ENCODE measurements at regions not wholly inside any gene's neighbourhood (a gene's known extent, or its start where the extent isn't known, plus 50 kb on each side); places are given as distances from the start of the nearest gene placed in this dataset.

GRCh38 chr7:11302121-11302520 is 328.4 kb downstream of the PHF14 start:
- no peak for TF ChIP-seq CTCF (conservative IDR thresholded peaks at IDR 0.05; ENCODE audit: low read depth in 2 of 2)
- no peak for TF ChIP-seq CREB1 (CRISPR knock-in tag; IDR thresholded peaks at IDR 0.05; ENCODE audit: low read depth)
- TF ChIP-seq EZH2 (IDR thresholded peaks at IDR 0.05; ENCODE audit: low read depth, unreplicated experiment), result no peak
- TF ChIP-seq REST (IDR thresholded peaks at IDR 0.05; ENCODE audit: unreplicated experiment), result no peak
- no peak for TF ChIP-seq POLR2AphosphoS5 (IDR thresholded peaks at IDR 0.05; ENCODE audit: low read depth)
- TF ChIP-seq EZH2phosphoT487 (IDR thresholded peaks at IDR 0.05; ENCODE audit: unreplicated experiment), result no peak
- TF ChIP-seq ZNF462 (CRISPR knock-in tag; IDR thresholded peaks at IDR 0.05), result no peak
- no peak for TF ChIP-seq NANOG (IDR thresholded peaks at IDR 0.05; ENCODE audit: borderline replicate concordance)
- TF ChIP-seq ZNF114 (CRISPR knock-in tag; IDR thresholded peaks at IDR 0.05), result no peak
- no peak for TF ChIP-seq STAT1 (IDR thresholded peaks at IDR 0.05; ENCODE audit: unreplicated experiment)
- TF ChIP-seq JUNB (IDR thresholded peaks at IDR 0.05; ENCODE audit: unreplicated experiment), result no peak
- no peak for TF ChIP-seq ZNF331 (CRISPR knock-in tag; IDR thresholded peaks at IDR 0.05; ENCODE audit: low read depth)
- no peak for TF ChIP-seq ETS1 (IDR thresholded peaks at IDR 0.05)

All from GM23338 (cell line).